GM12864 (cell line): ENCODE measurements at regions not wholly inside any gene's neighbourhood (a gene's known extent, or its start where the extent isn't known, plus 50 kb on each side); places are given as distances from the start of the nearest gene placed in this dataset.

Experiments used
- DNase-seq: peaks from one replicate; pipeline ENCODE4 v3.0.0-alpha.2; 2011; ENCODE audit warnings: low read depth
- H3K4me3 ChIP-seq: 2 replicates; pipeline ENCODE4 v1.5.1; 2011; ENCODE audit warnings: mild to moderate bottlenecking, low read depth, low read length, control low read depth
- CTCF ChIP-seq: IDR thresholded peaks from 2 replicates; pipeline ENCODE4 v1.5.1; 2011; ENCODE audit warnings: low read depth, mild to moderate bottlenecking, moderate library complexity, low read length, control low read depth, inconsistent platforms; ENCODE audit errors: missing control alignments

DNA sequence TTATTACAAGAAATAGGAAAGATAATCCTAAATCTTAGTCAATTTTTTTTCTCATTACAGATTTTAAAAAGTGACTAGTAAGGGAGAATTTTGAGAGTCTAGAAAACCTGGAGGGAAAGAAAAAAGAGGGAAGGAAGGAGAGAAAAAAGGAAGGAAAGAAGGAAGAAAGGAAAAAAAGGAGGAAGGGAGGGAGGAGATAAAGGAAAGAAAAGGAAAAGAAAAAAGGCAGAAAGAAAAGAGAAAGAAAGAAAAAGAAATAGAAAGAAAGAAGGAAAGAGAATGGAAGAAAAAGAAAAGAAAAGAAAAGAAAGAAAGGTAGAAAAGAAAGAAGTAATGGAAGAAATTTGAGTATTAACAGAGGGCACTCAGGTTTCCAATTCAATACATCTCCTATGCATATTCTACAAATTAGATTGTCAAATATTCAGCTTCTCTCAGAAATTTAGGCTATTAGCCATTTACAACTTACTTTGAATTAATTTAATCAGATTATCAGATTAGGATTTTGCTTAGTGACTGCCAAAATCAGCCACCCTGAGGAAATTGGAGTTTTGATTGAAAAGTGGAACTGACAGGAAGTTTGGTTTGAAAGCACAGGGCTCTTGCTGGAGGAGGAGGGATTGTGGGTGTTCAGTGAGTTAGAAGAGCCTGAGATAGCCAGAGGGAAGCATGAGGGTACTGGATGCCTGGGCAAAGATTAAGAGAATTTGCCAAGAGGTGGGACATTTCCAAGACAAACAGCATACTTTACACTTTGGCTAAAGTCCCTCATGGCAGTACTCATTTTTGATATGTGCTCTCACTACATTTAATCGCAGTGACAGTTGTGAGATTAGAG, 677.8 kb downstream of the USP25 start:
- no peak for DNase-seq
- no peak for TF ChIP-seq CTCF
- no peak overlapping the region for H3K4me3 ChIP-seq

DNA sequence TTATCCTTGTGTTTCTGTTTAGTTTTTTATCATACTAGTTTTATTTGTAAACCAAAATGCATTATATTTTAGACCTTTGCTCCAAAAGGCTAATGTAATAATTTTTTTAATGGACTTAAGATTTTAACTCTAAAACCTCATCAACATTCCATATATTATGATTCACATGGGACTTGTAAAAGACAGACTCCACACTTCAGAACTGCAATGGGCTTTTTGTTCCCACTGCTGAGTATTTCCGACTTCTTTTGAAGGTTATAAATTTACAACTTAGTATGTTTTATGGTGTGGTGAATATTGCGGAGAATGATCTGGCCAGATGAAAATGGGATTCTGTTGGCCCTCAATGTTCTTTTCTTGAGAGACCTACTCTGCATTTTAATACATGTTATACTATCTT, 678.5 kb downstream of the USP25 start:
- no peak for TF ChIP-seq CTCF
- H3K4me3 ChIP-seq, result no peak overlapping the region
- no peak for DNase-seq

GRCh38 chr21:16409352-16409751, 679.6 kb downstream of the USP25 start:
- DNase-seq, result no peak
- no peak for TF ChIP-seq CTCF
- H3K4me3 ChIP-seq, result no peak overlapping the region

DNA sequence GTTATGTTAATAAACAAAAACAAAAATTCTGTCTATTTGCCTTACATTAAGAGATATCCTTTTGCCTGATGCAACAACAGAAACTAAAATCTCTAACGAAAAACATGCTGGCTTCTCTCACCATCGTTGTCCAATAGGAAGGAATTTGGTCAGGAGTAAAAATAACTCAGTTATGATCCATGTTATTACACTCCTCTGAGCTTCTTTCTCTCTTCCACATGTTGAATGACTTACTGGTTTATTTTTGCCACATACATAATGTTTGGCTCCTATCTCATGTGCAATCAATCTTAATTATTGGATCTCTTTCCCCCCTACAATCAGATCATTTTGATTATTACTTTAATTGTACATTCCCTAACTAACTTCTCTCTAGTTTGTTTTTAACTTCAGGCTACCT, 688.4 kb downstream of the USP25 start:
- no peak overlapping the region for H3K4me3 ChIP-seq
- no peak for DNase-seq
- TF ChIP-seq CTCF, result no peak

GRCh38 chr21:16418642-16419041, 688.9 kb downstream of the USP25 start:
- DNase-seq, result no peak
- H3K4me3 ChIP-seq, result no peak overlapping the region
- no peak for TF ChIP-seq CTCF

- no peak for TF ChIP-seq CTCF
- no peak for DNase-seq
- no peak overlapping the region for H3K4me3 ChIP-seq
Observed at GRCh38 chr21:16419188-16419921, 689.6 kb downstream of the USP25 start.
